Activated T-cell treated with anti-CD3 and anti-CD28 coated beads, Interleukin-2, amount 50 U/mL, for 4 hours (primary cell): ENCODE measurements at regions not wholly inside any gene's neighbourhood (a gene's known extent, or its start where the extent isn't known, plus 50 kb on each side); places are given as distances from the start of the nearest gene placed in this dataset.
"Not testable (repeated sequence)": the region's sequence is repeated elsewhere in the genome, so short reads cannot be mapped to it uniquely, and the experiment has no call there.

Experiments used
- ATAC-seq, 2 donors: fragments of 200-7000 bp; cut with Tn5 transposase; one replicate each; pipeline ENCODE4 v1.10.0; 2021
- DNase-seq: peaks from one replicate; pipeline ENCODE4 v3.0.0-alpha.2; 2020
- H3K27me3 Mint-ChIP-seq: one replicate; pipeline ENCODE4 v1.8.0; 2021; ENCODE audit warnings: low read depth, mixed read lengths
- H3K36me3 Mint-ChIP-seq: one replicate; pipeline ENCODE4 v1.8.0; 2022; ENCODE audit warnings: mixed read lengths; ENCODE audit not compliant: insufficient read depth
- H3K4me1 Mint-ChIP-seq: one replicate; pipeline ENCODE4 v1.8.0; 2021; ENCODE audit warnings: low read depth, mixed read lengths
- H3K4me3 Mint-ChIP-seq: one replicate; pipeline ENCODE4 v1.8.0; 2021; ENCODE audit warnings: mild to moderate bottlenecking, moderate library complexity, mixed read lengths
- H3K9me3 Mint-ChIP-seq: one replicate; pipeline ENCODE4 v1.8.0; 2021; ENCODE audit warnings: mixed read lengths

GRCh38 chr16:88128556-88128955 is 177.3 kb downstream of the BANP start:
- Mint-ChIP-seq H3K9me3 (no peaks in the 10 kb centered on the region), H3K27me3 (no peaks in the 10 kb centered on the region), H3K36me3 (no peaks in the 10 kb centered on the region), H3K4me1 (no peaks in the 10 kb centered on the region), H3K4me3 (no peak overlapping the region)
- DNase-seq (no peak), ATAC-seq (no peak)

GRCh38 chr16:88129133-88129532 is 177.9 kb downstream of the BANP start:
- not testable (repeated sequence) for H3K27me3 Mint-ChIP-seq, ATAC-seq, H3K9me3 Mint-ChIP-seq, H3K36me3 Mint-ChIP-seq, H3K4me3 Mint-ChIP-seq, DNase-seq, H3K4me1 Mint-ChIP-seq

GRCh38 chr16:88130016-88130415 is 178.8 kb downstream of the BANP start:
- Mint-ChIP-seq H3K27me3 (no peaks in the 10 kb centered on the region), H3K36me3 (no peaks in the 10 kb centered on the region), H3K4me1 (no peaks in the 10 kb centered on the region), H3K4me3 (no peak overlapping the region), H3K9me3 (no peaks in the 10 kb centered on the region)
- no peak for ATAC-seq
- DNase-seq: no peak

GRCh38 chr16:88130681-88131080 is 179.4 kb downstream of the BANP start:
- DNase-seq: no peak
- no peak overlapping the region for H3K4me3 Mint-ChIP-seq
- ATAC-seq: no peak
- no peaks in the 10 kb centered on the region for H3K9me3 Mint-ChIP-seq
- no peaks in the 10 kb centered on the region for H3K27me3 Mint-ChIP-seq
- H3K4me1 Mint-ChIP-seq: no peaks in the 10 kb centered on the region
- no peaks in the 10 kb centered on the region for H3K36me3 Mint-ChIP-seq

GRCh38 chr16:88131256-88131655 is 180.0 kb downstream of the BANP start:
- Mint-ChIP-seq H3K4me3 (no peak overlapping the region), H3K27me3 (no peaks in the 10 kb centered on the region), H3K4me1 (no peaks in the 10 kb centered on the region), H3K36me3 (no peaks in the 10 kb centered on the region), H3K9me3 (no peaks in the 10 kb centered on the region)
- DNase-seq (no peak), ATAC-seq (no peak)

- no peak for DNase-seq
- Mint-ChIP-seq H3K36me3 (no peaks in the 10 kb centered on the region), H3K4me3 (no peak overlapping the region), H3K9me3 (no peaks in the 10 kb centered on the region), H3K4me1 (no peaks in the 10 kb centered on the region), H3K27me3 (no peaks in the 10 kb centered on the region)
- ATAC-seq: no peak
These were observed 180.7 kb downstream of the BANP start for GRCh38 chr16:88131966-88132365.

- Mint-ChIP-seq H3K9me3 (no peaks in the 10 kb centered on the region), H3K36me3 (no peaks in the 10 kb centered on the region), H3K27me3 (no peaks in the 10 kb centered on the region), H3K4me3 (no peak overlapping the region), H3K4me1 (no peaks in the 10 kb centered on the region)
- DNase-seq (no peak), ATAC-seq (no peak)
These were observed 181.7 kb downstream of the BANP start for GRCh38 chr16:88132836-88133506.

GRCh38 chr16:88133507-88133843 is 182.2 kb downstream of the BANP start:
- DNase-seq (no peak), ATAC-seq (no peak)
- Mint-ChIP-seq H3K9me3 (no peaks in the 10 kb centered on the region), H3K36me3 (no peaks in the 10 kb centered on the region), H3K27me3 (no peaks in the 10 kb centered on the region), H3K4me3 (no peak overlapping the region), H3K4me1 (no peaks in the 10 kb centered on the region)

GRCh38 chr16:88134172-88134898 is 183.1 kb downstream of the BANP start:
- not testable (repeated sequence) for DNase-seq, ATAC-seq, H3K9me3 Mint-ChIP-seq, H3K4me3 Mint-ChIP-seq, H3K4me1 Mint-ChIP-seq, H3K36me3 Mint-ChIP-seq, H3K27me3 Mint-ChIP-seq

GRCh38 chr16:88134899-88135682 is 183.9 kb downstream of the BANP start:
- H3K27me3 Mint-ChIP-seq, DNase-seq, H3K36me3 Mint-ChIP-seq, ATAC-seq, H3K9me3 Mint-ChIP-seq, H3K4me1 Mint-ChIP-seq, H3K4me3 Mint-ChIP-seq: not testable (repeated sequence)

GRCh38 chr16:88136211-88136713 is 185.0 kb downstream of the BANP start:
- not testable (repeated sequence) for H3K4me1 Mint-ChIP-seq, ATAC-seq, DNase-seq, H3K27me3 Mint-ChIP-seq, H3K9me3 Mint-ChIP-seq, H3K4me3 Mint-ChIP-seq, H3K36me3 Mint-ChIP-seq

GRCh38 chr16:88136939-88137338 is 185.7 kb downstream of the BANP start:
- not testable (repeated sequence) for DNase-seq, H3K27me3 Mint-ChIP-seq, H3K9me3 Mint-ChIP-seq, H3K4me1 Mint-ChIP-seq, H3K36me3 Mint-ChIP-seq, ATAC-seq, H3K4me3 Mint-ChIP-seq

- not testable (repeated sequence) for DNase-seq, H3K4me3 Mint-ChIP-seq, H3K9me3 Mint-ChIP-seq, H3K27me3 Mint-ChIP-seq, H3K36me3 Mint-ChIP-seq, ATAC-seq, H3K4me1 Mint-ChIP-seq
These were observed 187.9 kb downstream of the BANP start for GRCh38 chr16:88139141-88139540.

- not testable (repeated sequence) for ATAC-seq, H3K36me3 Mint-ChIP-seq, DNase-seq, H3K9me3 Mint-ChIP-seq, H3K4me3 Mint-ChIP-seq, H3K4me1 Mint-ChIP-seq, H3K27me3 Mint-ChIP-seq
These were observed 189.0 kb downstream of the BANP start for GRCh38 chr16:88140195-88140594.

GRCh38 chr16:88141580-88141979 is 190.3 kb downstream of the BANP start:
- Mint-ChIP-seq H3K36me3 (no peaks in the 10 kb centered on the region), H3K9me3 (peaks cover 6% of the 10 kb centered on the region), H3K4me3 (no peak overlapping the region), H3K4me1 (no peaks in the 10 kb centered on the region), H3K27me3 (peaks cover 2% of the 10 kb centered on the region)
- ATAC-seq: no peak
- no peak for DNase-seq
